Hypothalamus (tissue), 51 donors: ENCODE measurements at regions not wholly inside any gene's neighbourhood (a gene's known extent, or its start where the extent isn't known, plus 50 kb on each side); places are given as distances from the start of the nearest gene placed in this dataset.
"Not testable (repeated sequence)": the region's sequence is repeated elsewhere in the genome, so short reads cannot be mapped to it uniquely, and the experiment has no call there.

Experiments used
- DNase-seq, 51 donors: peaks; one replicate each; lab custom pipeline; 2025; lab: John Stamatoyannopoulos, UW

GRCh38 chr6:28618898-28619555 is 93.3 kb downstream of the GPX5 start:
- no peak for DNase-seq

GRCh38 chr6:28621268-28621667 is 95.6 kb downstream of the GPX5 start:
- DNase-seq, result not testable (repeated sequence)

- not testable (repeated sequence) for DNase-seq
Observed at GRCh38 chr6:28623242-28623641, 97.6 kb downstream of the GPX5 start.

- DNase-seq, result not testable (repeated sequence)
Observed at GRCh38 chr6:28626386-28626785, 100.7 kb downstream of the GPX5 start.

GRCh38 chr6:28632326-28632851 is 106.7 kb downstream of the GPX5 start:
- DNase-seq, result no peak

GRCh38 chr6:28633445-28634215 is 107.9 kb downstream of the GPX5 start:
- no peak for DNase-seq

GRCh38 chr6:28634411-28634760 is 108.7 kb downstream of the GPX5 start:
- DNase-seq, result no peak

- DNase-seq, result peak in 26 of 51 donors; percentile 3 to 71 (median 24)
Observed at GRCh38 chr6:28634761-28635546, 109.3 kb downstream of the GPX5 start.

GRCh38 chr6:28635547-28636158 is 110.0 kb downstream of the GPX5 start:
- peak in 10 of 51 donors; percentile 1 to 21 (median 8) for DNase-seq

- no peak for DNase-seq
Observed at GRCh38 chr6:28638787-28639430, 113.2 kb downstream of the GPX5 start.

GRCh38 chr6:28639445-28640290 is 114.0 kb downstream of the GPX5 start:
- DNase-seq, result not testable (repeated sequence)

GRCh38 chr6:28643017-28643740 is 117.5 kb downstream of the GPX5 start:
- DNase-seq, result peak in 4 of 51 donors; percentile 0 to 15 (median 6)

GRCh38 chr6:28646650-28647049 is 121.0 kb downstream of the GPX5 start:
- no peak for DNase-seq

GRCh38 chr6:28648035-28648877 is 122.6 kb downstream of the GPX5 start:
- peak in 32 of 51 donors; percentile 5 to 78 (median 24) for DNase-seq

GRCh38 chr6:28648878-28649375 is 123.2 kb downstream of the GPX5 start:
- DNase-seq, result peak in 3 of 51 donors; percentile 3 to 47 (median 8)

- DNase-seq, result no peak
Observed at GRCh38 chr6:28651161-28651560, 125.5 kb downstream of the GPX5 start.

- no peak for DNase-seq
Observed at GRCh38 chr6:28653876-28654275, 128.2 kb downstream of the GPX5 start.
